ENCODE measurements at regions not wholly inside any gene's neighbourhood (a gene's known extent, or its start where the extent isn't known, plus 50 kb on each side); places are given as distances from the start of the nearest gene placed in this dataset.
"Not testable (repeated sequence)": the region's sequence is repeated elsewhere in the genome, so short reads cannot be mapped to it uniquely, and the experiment has no call there.

- DNase-seq: no peak
Observed at GRCh38 chr4:117577686-117578311, 456.5 kb upstream of the NDST3 start.

DNA sequence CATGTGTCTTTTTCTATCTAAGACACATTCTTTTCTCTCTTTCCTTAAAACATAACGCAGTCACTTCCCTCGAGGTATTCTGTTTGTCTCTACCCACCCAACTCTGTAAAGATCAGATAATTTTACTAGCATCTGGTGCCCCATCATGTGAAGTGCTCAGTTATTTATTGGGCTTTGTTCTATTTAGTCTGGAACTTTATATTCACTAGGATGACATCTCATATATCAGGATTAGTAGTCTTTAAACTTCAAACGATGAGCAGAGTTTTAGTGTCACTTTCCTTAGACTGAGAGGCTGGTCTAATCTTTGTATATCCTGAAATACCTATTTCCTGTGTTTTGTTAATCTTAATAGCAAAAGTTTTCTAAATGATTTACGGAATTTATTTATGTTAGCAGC lies 445.5 kb upstream of the NDST3 start:
- DNase-seq: no peak

DNA sequence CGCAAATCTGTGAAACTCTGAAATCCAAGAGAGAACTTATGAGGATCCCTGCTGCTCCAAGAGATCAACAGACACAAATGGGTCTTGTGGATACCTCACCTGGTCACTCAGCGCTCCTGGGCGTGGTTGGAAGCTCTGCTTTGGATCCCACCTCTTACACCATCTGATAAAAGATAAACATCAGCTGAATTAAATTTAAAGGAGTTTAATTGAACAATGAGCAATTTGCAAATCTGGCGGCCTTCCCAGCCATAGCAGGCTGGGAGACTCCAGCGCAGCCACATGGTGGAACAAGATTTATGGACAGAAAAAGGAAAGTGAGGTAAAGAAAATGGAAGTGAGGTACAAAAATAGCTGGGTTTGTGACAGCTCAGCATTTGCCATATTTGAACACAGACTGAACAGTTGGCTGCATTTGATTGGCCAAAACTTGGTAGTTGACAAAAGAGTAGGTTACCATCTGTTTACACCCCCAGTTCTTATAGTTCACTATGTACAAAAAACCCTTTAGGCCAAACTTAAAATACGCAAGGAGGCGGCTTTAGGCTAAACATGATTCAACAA lies 437.3 kb upstream of the NDST3 start:
- DNase-seq: no peak

DNA sequence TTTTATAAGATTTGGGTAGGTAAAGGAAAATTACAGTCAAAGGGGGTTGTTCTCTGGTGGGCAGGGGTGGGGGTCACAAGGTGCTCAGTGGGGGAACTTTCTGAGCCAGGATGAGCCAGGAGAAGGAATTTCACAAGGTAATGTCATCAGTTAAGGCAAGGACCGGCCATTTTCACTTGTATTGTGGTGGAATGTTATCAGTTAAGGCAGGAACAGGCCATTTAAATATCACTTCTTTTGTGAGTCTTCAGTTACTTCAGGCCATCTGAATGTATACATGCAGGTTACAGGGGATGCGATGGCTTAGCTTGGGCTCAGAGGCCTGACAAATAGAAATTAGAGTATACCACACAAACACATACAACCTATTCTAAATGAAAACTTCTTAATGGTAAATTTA lies 434.9 kb upstream of the NDST3 start:
- not testable (repeated sequence) for DNase-seq

DNA sequence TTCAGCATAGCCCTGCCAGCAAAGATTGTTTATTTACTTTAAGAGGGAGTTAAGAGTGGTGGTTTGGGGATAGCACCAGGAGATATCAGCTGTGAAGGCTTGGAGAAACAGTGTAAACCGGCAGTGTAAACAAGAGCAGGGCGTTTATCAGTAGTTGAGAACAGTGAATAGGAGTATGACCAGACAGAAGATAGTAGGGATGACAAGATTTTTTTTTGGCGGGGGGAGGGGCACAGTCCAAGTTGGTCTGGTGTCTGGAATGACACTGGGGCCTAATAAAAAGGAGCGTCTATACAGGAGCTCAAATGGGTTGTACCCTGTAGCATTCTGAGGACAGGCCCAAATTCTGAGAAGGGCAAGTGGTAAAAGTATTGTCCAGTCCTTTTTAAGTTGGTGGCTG lies 433.4 kb upstream of the NDST3 start:
- not testable (repeated sequence) for DNase-seq

DNA sequence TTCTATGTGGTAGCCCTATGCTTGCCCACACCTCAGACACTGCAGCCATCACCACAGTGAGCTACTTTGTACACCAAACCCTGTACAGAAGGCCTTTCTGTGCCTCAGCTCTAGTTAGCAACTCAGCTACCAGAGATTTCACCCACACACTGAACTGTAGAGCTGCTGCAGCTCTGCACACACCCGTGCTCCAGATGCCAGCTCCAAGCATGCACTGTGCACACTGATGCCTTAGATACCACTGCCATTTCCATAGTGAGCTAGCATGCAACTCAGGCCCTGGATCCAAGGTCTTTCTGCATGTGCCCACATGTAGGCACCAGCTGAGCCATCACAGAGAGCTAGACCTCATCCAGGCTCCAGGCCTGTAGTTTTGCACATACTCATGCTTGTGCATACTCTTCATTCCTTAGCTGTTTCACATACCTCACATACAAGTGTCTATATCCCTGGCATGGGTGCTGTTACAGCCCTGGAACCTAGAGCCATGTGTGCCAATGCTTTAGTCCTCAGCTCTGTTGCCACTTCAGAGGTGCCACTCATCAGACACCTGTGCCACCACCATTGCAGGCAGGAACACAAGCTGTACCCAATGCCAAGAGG lies 423.5 kb upstream of the NDST3 start:
- no peak for DNase-seq

GRCh38 chr4:117621673-117622072 lies 412.6 kb upstream of the NDST3 start:
- DNase-seq: no peak

- DNase-seq: no peak
Observed at GRCh38 chr4:117623326-117623725, 411.0 kb upstream of the NDST3 start.

- DNase-seq: no peak
Observed at GRCh38 chr4:117626664-117627063, 407.6 kb upstream of the NDST3 start.

DNA sequence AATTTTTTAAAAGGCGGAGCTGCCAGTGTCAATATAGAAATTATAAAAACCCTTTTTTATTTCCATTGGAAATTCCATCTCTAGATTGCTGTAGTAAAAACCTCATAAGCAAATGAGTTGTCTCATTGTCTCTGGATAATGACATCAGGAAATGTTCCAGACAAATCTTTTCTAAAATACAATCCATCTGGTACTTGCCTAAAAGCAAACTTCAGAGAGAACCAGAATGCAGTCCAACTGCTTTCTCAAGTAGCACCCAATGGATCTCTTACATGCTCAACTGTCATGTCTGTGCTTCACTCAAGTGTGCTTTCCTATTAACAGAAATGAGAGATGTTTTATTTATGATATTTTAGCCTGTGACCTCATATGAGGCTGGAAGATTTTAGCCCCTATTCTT lies 399.6 kb upstream of the NDST3 start:
- DNase-seq: no peak

DNA sequence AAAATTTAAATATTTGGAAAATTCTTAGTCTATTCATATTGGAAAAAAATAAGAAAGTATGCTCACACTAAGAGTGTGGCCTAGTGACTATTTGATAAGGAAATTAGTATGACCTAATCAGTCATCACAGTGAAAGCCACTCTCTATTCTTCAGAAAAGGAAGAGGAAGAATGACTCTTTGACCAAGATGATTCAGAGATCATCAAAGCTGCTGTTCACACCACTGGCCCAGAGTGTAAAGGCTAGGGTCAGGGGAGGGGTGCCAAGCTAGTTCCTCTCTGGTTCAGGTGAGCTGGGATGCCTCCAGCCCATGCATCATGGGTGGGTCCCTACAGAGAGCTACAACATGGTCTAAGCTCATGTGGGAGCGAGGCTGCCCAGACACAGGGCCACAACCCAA lies 396.9 kb upstream of the NDST3 start:
- no peak for DNase-seq

DNA sequence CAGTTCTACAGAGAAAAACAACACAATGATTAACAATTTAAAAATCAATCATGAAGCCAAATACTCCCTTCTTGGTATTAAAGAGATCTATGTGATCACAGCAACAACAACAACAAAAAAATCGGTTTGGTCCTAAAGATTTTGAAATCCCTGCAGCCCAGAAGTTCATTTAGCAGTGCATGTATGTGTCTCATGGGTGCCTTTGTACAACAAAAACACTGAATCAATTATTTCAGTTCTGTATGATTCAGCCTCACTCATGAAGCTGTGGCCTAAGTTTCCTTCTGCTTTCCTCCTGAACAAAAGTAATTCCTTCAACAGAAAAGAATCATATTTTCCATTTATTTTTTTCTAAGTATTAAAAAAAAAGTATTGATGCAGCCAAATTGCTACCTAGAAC lies 393.4 kb upstream of the NDST3 start:
- DNase-seq: no peak

DNA sequence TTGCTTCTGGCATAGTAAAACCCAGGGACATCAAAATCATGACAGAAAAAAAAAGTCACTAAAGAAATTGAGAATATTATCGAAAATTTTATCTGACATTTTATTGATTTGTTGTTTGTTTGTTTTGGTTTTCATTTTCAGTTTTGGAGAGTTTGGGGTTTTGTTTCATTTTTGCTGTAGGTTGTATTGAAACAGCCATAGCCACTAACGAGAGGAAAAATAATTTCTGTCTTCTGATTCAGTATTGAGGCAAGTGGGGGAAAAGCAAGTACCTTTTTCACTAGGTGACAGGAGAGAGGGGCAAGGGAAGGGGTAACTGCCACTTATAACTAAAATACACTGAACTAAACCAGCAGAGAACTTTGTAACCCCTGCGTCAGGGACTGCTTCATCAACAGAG lies 392.8 kb upstream of the NDST3 start:
- DNase-seq: no peak

DNA sequence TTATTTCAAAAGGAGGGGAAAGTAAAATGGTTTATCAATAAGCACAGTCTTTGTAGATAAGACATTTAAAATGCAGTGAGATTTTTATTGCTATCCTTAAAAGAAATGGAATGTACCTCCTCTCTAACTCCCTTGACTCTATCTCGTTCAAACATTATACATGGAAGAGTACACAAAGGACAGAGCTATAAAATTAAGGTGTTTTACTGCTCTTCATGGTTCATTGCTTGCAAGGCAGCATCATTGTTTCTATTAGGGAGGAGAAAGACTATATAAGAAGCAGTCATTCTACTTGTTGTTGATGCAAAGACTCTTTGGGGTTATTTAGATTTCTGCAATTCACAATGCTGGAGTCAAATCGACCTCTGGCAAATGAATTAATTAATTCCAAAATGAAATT lies 380.2 kb upstream of the NDST3 start:
- no peak for DNase-seq

DNA sequence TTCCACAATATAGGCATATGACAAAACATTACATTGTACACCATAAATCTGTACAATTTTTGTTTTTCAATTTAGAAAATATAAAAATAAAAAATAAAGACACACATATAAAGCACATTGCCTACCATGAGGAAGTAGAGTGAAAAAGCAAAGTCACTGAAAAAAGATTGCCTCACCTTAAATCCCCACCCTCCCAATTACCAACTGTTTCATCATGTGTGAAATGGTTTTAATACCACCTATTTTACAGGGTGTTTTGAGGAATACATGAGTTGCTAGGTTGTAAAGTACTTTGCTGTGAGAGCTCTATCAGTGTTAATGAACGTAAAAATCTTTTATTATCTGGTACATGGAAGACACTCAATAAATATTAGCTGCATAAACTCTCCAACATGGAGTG lies 373.6 kb upstream of the NDST3 start:
- no peak for DNase-seq

DNA sequence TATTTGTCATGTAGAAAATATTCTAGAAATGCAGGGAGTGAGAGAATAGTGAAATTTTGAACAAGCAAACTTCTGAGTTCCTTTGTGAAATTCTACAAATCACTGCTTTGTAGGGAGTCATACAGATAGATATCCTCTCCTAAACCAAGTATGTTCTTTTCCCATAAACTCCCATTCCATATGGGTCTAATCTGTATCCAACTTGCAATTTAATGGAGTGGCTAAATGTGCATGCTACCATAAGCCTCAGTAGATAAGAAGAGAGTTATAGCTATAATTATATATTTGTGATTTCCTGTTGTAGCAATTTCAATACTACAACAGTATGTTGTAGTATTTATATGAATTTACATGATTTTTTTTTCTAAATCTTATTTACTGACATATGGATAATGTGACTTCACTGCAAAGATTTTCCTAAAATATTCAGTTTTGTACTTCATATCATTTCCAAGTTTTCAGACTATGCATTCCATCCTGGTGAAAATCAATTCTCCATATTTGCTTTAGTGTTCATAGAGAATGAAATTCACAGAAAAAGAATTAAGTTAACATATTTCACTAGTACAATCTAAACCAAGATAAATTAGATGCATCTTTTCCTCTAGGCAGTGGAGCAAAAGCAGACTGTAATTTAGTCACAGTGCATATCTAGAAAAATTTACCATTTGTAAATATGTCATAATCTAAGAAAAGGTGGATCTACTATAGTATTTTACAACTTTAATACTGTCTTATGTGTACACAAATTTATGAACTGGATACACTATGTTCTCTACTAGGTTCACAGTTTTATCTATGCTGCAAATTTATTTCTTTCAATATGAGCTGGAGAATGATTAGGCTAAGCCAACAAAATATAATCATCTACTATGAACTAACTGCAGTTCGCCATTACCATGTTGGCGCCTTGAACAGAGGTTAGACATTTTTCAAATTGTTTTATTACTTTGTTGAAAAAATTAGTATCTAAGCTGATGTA lies 372.9 kb upstream of the NDST3 start:
- no peak for DNase-seq

GRCh38 chr4:117664706-117665444 lies 369.4 kb upstream of the NDST3 start:
- DNase-seq: no peak

DNA sequence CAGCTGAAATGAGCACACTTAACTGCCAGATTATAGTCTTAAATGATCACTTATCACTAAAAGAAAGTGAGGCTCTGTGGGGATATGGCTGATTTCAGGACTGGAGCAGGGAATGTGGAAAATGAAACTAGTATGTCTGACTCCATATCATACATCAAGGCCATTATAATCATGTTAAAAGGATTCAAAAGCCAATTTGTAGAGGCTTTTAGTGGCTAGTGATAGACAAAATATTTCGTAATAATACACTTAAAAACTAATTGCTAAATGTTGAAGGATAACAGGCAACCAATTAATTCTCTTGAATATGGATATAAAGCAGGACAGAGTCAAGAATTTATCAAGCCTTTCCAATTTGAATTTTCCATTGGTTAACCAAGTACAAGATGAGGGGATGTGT lies 358.1 kb upstream of the NDST3 start:
- no peak for DNase-seq

DNA sequence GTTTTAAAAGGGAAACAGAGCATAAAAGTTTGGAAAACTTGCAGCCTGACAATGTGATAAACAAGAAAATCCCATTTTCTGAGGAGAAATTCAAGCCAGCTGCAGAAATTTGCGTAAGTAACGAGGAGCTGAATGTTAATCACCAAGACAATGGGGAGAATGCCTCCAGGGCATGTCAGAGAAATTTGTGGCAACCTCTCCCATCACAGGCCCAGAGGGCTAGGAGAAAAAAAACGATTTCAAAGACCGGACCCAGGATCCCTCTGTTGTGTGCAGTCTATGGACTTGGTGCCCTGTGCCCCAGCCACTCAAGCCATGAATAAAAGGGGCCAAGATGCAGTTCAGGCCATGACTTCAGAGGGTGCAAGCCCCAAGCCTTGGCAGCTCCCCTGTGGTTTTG lies 355.4 kb upstream of the NDST3 start:
- no peak for DNase-seq

GRCh38 chr4:117691572-117692351 lies 342.5 kb upstream of the NDST3 start:
- no peak for DNase-seq

DNA sequence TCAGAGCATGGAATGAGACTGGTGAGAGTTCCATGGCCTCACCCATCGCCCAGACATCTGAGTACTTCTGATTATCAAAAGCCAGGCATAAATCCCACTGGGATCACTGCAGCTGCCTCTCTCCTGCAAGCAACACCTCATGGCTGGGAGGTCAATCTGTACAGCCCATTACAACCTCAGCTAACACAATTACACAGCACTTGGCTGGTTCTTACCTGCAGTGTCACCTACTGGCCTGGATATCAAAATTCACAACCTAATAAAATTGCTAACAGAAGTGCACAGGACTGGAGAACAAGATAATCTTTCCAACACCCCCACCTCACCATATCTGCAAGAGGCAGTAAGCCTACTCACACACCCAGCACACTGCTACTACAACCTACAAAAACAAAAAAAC lies 341.7 kb upstream of the NDST3 start:
- no peak for DNase-seq

DNA sequence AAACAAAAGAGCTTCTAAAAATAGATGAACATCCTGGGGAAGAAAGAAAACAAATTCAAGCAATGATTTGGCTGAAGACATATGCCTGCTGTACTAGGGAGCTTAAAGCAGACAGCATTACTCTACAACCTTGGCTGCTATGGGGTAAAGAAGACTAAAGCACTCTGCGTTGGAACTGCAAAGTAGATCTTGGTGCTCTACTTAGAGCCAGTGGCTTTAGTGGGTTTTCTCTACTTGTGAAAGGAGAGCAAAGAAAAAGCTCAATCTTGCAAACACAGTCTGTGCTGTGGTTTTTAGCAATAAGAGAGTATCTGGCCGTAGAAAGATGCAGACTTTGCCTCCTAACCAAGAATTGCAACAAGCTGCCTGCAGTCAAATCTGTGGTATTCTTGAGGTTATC lies 334.7 kb upstream of the NDST3 start:
- no peak for DNase-seq

Data from activated T-cell treated with anti-CD3 and anti-CD28 coated beads, Interleukin-2, amount 50 U/mL, for 48 hours (primary cell).